K562 (cell line): ENCODE measurements at regions not wholly inside any gene's neighbourhood (a gene's known extent, or its start where the extent isn't known, plus 50 kb on each side); places are given as distances from the start of the nearest gene placed in this dataset.

Source experiments
- BRF2 ChIP-seq: IDR thresholded peaks from 3 replicates; pipeline ENCODE4 v1.6.1; 2011; ENCODE audit warnings: borderline replicate concordance, mild to moderate bottlenecking; ENCODE audit not compliant: insufficient read length, insufficient read depth
- ESRRA ChIP-seq: fragments of 450-650 bp; IDR thresholded peaks from 2 replicates; pipeline ENCODE4 v1.6.1; 2014; ENCODE audit warnings: low read depth, mild to moderate bottlenecking, moderate library complexity, borderline replicate concordance
- GATAD2A ChIP-seq: fragments of 450-650 bp; IDR thresholded peaks from 2 replicates; pipeline ENCODE4 v1.6.1; 2017
- HIVEP1 ChIP-seq: fragments of 250-450 bp; sonication (Bioruptor Pico); IDR thresholded peaks from 2 replicates; pipeline ENCODE4 v1.4.0; 2020; ENCODE audit warnings: mild to moderate bottlenecking
- HMGN3 ChIP-seq: IDR thresholded peaks from 2 replicates; pipeline ENCODE4 v1.6.1; 2011; ENCODE audit warnings: borderline replicate concordance, low read depth, mild to moderate bottlenecking, mixed read lengths, low read length; ENCODE audit not compliant: insufficient read length; ENCODE audit errors: extremely low read depth
- MBD2 ChIP-seq: sonication (generic); IDR thresholded peaks from 2 replicates; pipeline ENCODE4 v1.6.1; 2016; ENCODE audit warnings: low read depth, borderline replicate concordance
- POLR2AphosphoS2 ChIP-seq: IDR thresholded peaks from 2 replicates; pipeline ENCODE4 v1.6.1; 2012; ENCODE audit warnings: low read length, improper control_type of control experiment
- PRPF4 ChIP-seq: fragments of 200-400 bp; formaldehyde crosslinking; IDR thresholded peaks from one replicate; pipeline ENCODE4 v1.6.1; 2017; ENCODE audit warnings: low read length, low read depth, mild to moderate bottlenecking; ENCODE audit not compliant: insufficient read depth, poor library complexity, severe bottlenecking
- SREBF2 ChIP-seq: sonication (generic); formaldehyde crosslinking; IDR thresholded peaks from 2 replicates; pipeline ENCODE4 v1.4.0; 2020; ENCODE audit warnings: mild to moderate bottlenecking, missing genetic modification reagents
- TCF3 ChIP-seq: sonication (generic); formaldehyde crosslinking; IDR thresholded peaks from 2 replicates; pipeline ENCODE4 v1.4.0; 2020; ENCODE audit warnings: mild to moderate bottlenecking, missing genetic modification reagents
- YY1 ChIP-seq, 3 experiments: IDR thresholded peaks; 2 replicates each; pipeline ENCODE4 v1.6.1; 2011; ENCODE audit warnings: low read length in 2 of 3, mild to moderate bottlenecking in 2 of 3, moderate library complexity in 2 of 3, borderline replicate concordance in 1 of 3, control low read depth in 1 of 3, low read depth in 1 of 3; ENCODE audit not compliant: insufficient read depth in 3 of 3, insufficient replicate concordance in 2 of 3, control insufficient read depth in 1 of 3, insufficient read length in 1 of 3; ENCODE audit errors: extremely low read depth in 1 of 3
- ZNF140 ChIP-seq: fragments of 250-450 bp; sonication (Bioruptor Pico); IDR thresholded peaks from 2 replicates; pipeline ENCODE4 v1.8.0; 2021; ENCODE audit warnings: moderate library complexity, mild to moderate bottlenecking, inconsistent platforms
- ZNF324 ChIP-seq: fragments of 250-450 bp; sonication (Bioruptor Pico); IDR thresholded peaks from 2 replicates; pipeline ENCODE4 v1.4.0; 2020; ENCODE audit warnings: mild to moderate bottlenecking
- TF ChIP-seq, protein P1 (sequence below), 3 experiments: fragments of 200-800 bp in 1 of 3; fragments of 250-450 bp in 1 of 3; fragments of 450-650 bp in 1 of 3; sonication (Bioruptor Pico) in 1 of 3; sonication (Bioruptor generic) in 1 of 3; formaldehyde crosslinking in 1 of 3; IDR thresholded peaks; 2 replicates each; pipeline versions ENCODE4 v1.6.1 to v1.8.0; 2016 to 2022; ENCODE audit warnings: mild to moderate bottlenecking in 2 of 3, missing genetic modification characterization in 2 of 3, missing compliant biosample characterization in 1 of 3, moderate library complexity in 1 of 3
- TF ChIP-seq, protein P2 (sequence below): fragments of 250-450 bp; sonication (Bioruptor Pico); IDR thresholded peaks from 2 replicates; pipeline ENCODE4 v1.5.1; 2021; ENCODE audit warnings: mild to moderate bottlenecking
- TF ChIP-seq, protein P3 (sequence below): fragments of 450-650 bp; IDR thresholded peaks from 2 replicates; pipeline ENCODE4 v1.6.1; 2017; ENCODE audit warnings: antibody characterized with exemption, mild to moderate bottlenecking

- TF ChIP-seq, protein P1, sequence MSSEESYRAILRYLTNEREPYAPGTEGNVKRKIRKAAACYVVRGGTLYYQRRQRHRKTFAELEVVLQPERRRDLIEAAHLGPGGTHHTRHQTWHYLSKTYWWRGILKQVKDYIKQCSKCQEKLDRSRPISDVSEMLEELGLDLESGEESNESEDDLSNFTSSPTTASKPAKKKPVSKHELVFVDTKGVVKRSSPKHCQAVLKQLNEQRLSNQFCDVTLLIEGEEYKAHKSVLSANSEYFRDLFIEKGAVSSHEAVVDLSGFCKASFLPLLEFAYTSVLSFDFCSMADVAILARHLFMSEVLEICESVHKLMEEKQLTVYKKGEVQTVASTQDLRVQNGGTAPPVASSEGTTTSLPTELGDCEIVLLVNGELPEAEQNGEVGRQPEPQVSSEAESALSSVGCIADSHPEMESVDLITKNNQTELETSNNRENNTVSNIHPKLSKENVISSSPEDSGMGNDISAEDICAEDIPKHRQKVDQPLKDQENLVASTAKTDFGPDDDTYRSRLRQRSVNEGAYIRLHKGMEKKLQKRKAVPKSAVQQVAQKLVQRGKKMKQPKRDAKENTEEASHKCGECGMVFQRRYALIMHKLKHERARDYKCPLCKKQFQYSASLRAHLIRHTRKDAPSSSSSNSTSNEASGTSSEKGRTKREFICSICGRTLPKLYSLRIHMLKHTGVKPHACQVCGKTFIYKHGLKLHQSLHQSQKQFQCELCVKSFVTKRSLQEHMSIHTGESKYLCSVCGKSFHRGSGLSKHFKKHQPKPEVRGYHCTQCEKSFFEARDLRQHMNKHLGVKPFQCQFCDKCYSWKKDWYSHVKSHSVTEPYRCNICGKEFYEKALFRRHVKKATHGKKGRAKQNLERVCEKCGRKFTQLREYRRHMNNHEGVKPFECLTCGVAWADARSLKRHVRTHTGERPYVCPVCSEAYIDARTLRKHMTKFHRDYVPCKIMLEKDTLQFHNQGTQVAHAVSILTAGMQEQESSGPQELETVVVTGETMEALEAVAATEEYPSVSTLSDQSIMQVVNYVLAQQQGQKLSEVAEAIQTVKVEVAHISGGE (CRISPR knock-in tag; IDR thresholded peaks at IDR 0.05): peak in 1 of 3 experiments; percentile 34; a peak in 2 of 6 replicates
- no peak for TF ChIP-seq ZNF324 (CRISPR knock-in tag)
- TF ChIP-seq ESRRA: peak; percentile 93
- TF ChIP-seq HMGN3: peak; percentile 78
- TF ChIP-seq MBD2: 0 out of 2 replicates have a peak, but pooled peaks have one; percentile 45
- TF ChIP-seq YY1 (IDR thresholded peaks at IDR 0.05; ENCODE audit: borderline replicate concordance in 1 of 3, control insufficient read depth in 1 of 3, extremely low read depth in 1 of 3, insufficient read depth in 3 of 3, insufficient read length in 1 of 3, insufficient replicate concordance in 2 of 3, low read depth in 1 of 3, low read length in 2 of 3): peak in 2 of 3 experiments; percentile 23 to 32
- no peak for TF ChIP-seq POLR2AphosphoS2
- TF ChIP-seq ZNF140 (CRISPR knock-in tag): no peak
- no peak for TF ChIP-seq HIVEP1 (CRISPR knock-in tag)
- no peak for TF ChIP-seq BRF2
- no peak for TF ChIP-seq PRPF4
- TF ChIP-seq SREBF2 (CRISPR knock-in tag): no peak
- peak; percentile 51; the same call in 1 of the 2 replicates for TF ChIP-seq GATAD2A
- TF ChIP-seq TCF3: peak; percentile 67
- TF ChIP-seq, protein P2, sequence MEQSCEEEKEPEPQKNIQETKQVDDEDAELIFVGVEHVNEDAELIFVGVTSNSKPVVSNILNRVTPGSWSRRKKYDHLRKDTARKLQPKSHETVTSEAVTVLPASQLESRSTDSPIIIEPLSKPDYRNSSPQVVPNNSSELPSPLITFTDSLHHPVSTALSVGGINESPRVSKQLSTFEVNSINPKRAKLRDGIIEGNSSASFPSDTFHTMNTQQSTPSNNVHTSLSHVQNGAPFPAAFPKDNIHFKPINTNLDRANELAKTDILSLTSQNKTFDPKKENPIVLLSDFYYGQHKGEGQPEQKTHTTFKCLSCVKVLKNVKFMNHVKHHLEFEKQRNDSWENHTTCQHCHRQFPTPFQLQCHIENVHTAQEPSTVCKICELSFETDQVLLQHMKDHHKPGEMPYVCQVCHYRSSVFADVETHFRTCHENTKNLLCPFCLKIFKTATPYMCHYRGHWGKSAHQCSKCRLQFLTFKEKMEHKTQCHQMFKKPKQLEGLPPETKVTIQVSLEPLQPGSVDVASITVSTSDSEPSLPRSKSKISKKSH (CRISPR knock-in tag): no peak
- TF ChIP-seq, protein P3, sequence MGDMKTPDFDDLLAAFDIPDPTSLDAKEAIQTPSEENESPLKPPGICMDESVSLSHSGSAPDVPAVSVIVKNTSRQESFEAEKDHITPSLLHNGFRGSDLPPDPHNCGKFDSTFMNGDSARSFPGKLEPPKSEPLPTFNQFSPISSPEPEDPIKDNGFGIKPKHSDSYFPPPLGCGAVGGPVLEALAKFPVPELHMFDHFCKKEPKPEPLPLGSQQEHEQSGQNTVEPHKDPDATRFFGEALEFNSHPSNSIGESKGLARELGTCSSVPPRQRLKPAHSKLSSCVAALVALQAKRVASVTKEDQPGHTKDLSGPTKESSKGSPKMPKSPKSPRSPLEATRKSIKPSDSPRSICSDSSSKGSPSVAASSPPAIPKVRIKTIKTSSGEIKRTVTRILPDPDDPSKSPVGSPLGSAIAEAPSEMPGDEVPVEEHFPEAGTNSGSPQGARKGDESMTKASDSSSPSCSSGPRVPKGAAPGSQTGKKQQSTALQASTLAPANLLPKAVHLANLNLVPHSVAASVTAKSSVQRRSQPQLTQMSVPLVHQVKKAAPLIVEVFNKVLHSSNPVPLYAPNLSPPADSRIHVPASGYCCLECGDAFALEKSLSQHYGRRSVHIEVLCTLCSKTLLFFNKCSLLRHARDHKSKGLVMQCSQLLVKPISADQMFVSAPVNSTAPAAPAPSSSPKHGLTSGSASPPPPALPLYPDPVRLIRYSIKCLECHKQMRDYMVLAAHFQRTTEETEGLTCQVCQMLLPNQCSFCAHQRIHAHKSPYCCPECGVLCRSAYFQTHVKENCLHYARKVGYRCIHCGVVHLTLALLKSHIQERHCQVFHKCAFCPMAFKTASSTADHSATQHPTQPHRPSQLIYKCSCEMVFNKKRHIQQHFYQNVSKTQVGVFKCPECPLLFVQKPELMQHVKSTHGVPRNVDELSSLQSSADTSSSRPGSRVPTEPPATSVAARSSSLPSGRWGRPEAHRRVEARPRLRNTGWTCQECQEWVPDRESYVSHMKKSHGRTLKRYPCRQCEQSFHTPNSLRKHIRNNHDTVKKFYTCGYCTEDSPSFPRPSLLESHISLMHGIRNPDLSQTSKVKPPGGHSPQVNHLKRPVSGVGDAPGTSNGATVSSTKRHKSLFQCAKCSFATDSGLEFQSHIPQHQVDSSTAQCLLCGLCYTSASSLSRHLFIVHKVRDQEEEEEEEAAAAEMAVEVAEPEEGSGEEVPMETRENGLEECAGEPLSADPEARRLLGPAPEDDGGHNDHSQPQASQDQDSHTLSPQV: peak; percentile 91
These were observed 88.1 kb upstream of the CUX1 start (continued) for GRCh38 chr7:101729241-101729883.
